A549 (cell line): ENCODE measurements at regions not wholly inside any gene's neighbourhood (a gene's known extent, or its start where the extent isn't known, plus 50 kb on each side); places are given as distances from the start of the nearest gene placed in this dataset.

Experiments
- ATAC-seq, 2 experiments: fragments of 200-7000 bp in 1 of 2; fragments of >200 bp in 1 of 2; cut with Nextera tagmentation in 1 of 2; cut with Tn5 transposase in 1 of 2; 3 replicates each; pipeline versions ENCODE4 v1.8.0 to v1.9.1; 2018 to 2020; ENCODE audit warnings: mild to moderate bottlenecking in 1 of 2, moderate library complexity in 1 of 2
- CTCF ChIA-PET: fragments of 300-600 bp; sonication (Branson Sonifier 250); formaldehyde crosslinking; extraction: SDS; loops from one replicate; lab custom pipeline; 2021; ENCODE audit warnings: antibody characterized with exemption, inconsistent platforms; lab: Yijun Ruan, JAX
- POLR2A ChIA-PET: fragments of 350-600 bp; formaldehyde crosslinking; extraction: SDS; loops from one replicate; lab custom pipeline; 2021; ENCODE audit warnings: antibody characterized with exemption, inconsistent platforms; lab: Yijun Ruan, JAX
- DNase-seq, 2 experiments: peaks; one replicate each; pipeline versions ENCODE4 v3.0.0 to v3.0.0-alpha.2; 2011 to 2016; ENCODE audit warnings: low read depth in 1 of 2, low spot score in 1 of 2
- FAIRE-seq: peaks from 2 replicates; lab custom pipeline; 2011; peaks lifted over from hg19 to GRCh38; lab: Jason Lieb, UNC
- H3K27ac ChIP-seq, 2 experiments: fragments of >200 bp; sonication (Bioruptor Twin); formaldehyde crosslinking; 3 replicates each; pipeline ENCODE4 v1.5.1; 2016 to 2017
- H3K4me1 ChIP-seq: fragments of >200 bp; sonication (Bioruptor Twin); formaldehyde crosslinking; 3 replicates; pipeline ENCODE4 v1.6.1; 2016
- H3K4me2 ChIP-seq: fragments of >200 bp; sonication (Bioruptor Twin); formaldehyde crosslinking; 3 replicates; pipeline ENCODE4 v1.6.1; 2016
- H3K4me3 ChIP-seq: fragments of >200 bp; sonication (Bioruptor Twin); formaldehyde crosslinking; 3 replicates; pipeline ENCODE4 v1.5.1; 2016
- H3K9me3 ChIP-seq: fragments of >200 bp; sonication (Bioruptor Twin); formaldehyde crosslinking; 3 replicates; pipeline ENCODE4 v1.6.1; 2016
- ATOH8 ChIP-seq: fragments of 250-450 bp; sonication (Bioruptor Pico); IDR thresholded peaks from 2 replicates; pipeline ENCODE4 v1.5.0; 2020; ENCODE audit warnings: low read depth, mild to moderate bottlenecking, moderate library complexity
- BHLHE40 ChIP-seq: IDR thresholded peaks from 2 replicates; pipeline ENCODE4 v1.6.1; 2012; ENCODE audit warnings: low read depth, low read length, inconsistent platforms
- CBX8 ChIP-seq: fragments of 200-600 bp; sonication (generic); IDR thresholded peaks from 2 replicates; pipeline ENCODE4 v1.6.1; 2016
- CHD2 ChIP-seq: fragments of 150-350 bp; IDR thresholded peaks from 2 replicates; pipeline ENCODE4 v1.6.1; 2014; ENCODE audit warnings: low read length; ENCODE audit not compliant: partially characterized antibody
- CHD4 ChIP-seq: fragments of 200-600 bp; sonication (generic); IDR thresholded peaks from 2 replicates; pipeline ENCODE4 v1.6.1; 2016; ENCODE audit warnings: antibody characterized with exemption, mild to moderate bottlenecking, borderline replicate concordance
- CTCF ChIP-seq: fragments of >200 bp; sonication (Bioruptor Twin); formaldehyde crosslinking; IDR thresholded peaks from 3 replicates; pipeline ENCODE4 v1.5.1; 2016
- E2F6 ChIP-seq: IDR thresholded peaks from 2 replicates; pipeline ENCODE4 v1.6.1; 2012; ENCODE audit warnings: low read depth, borderline replicate concordance
- EHF ChIP-seq: fragments of 250-450 bp; sonication (Bioruptor Pico); IDR thresholded peaks from 2 replicates; pipeline ENCODE4 v1.5.0; 2020; ENCODE audit warnings: mild to moderate bottlenecking
- ESRRA ChIP-seq: fragments of 150-350 bp; IDR thresholded peaks from 2 replicates; pipeline ENCODE4 v1.6.1; 2014; ENCODE audit warnings: mild to moderate bottlenecking, low read length, borderline replicate concordance
- FOSB ChIP-seq: fragments of 250-450 bp; sonication (Bioruptor Pico); IDR thresholded peaks from 2 replicates; pipeline ENCODE4 v1.5.0; 2020; ENCODE audit warnings: mild to moderate bottlenecking, moderate library complexity
- FOSL2 ChIP-seq, 2 experiments: fragments of 450-650 bp in 1 of 2; fragments of >200 bp in 1 of 2; sonication (Bioruptor Twin) in 1 of 2; formaldehyde crosslinking; IDR thresholded peaks; 2 replicates each; pipeline versions ENCODE4 v1.5.0 to v1.6.1; 2016 to 2020; ENCODE audit warnings: mild to moderate bottlenecking in 1 of 2, moderate library complexity in 1 of 2
- GATA3 ChIP-seq: IDR thresholded peaks from 2 replicates; pipeline ENCODE4 v1.6.1; 2012; ENCODE audit warnings: borderline replicate concordance
- HES2 ChIP-seq: fragments of >200 bp; sonication (Bioruptor Twin); formaldehyde crosslinking; IDR thresholded peaks from 2 replicates; pipeline ENCODE4 v1.6.1; 2016
- HEYL ChIP-seq: fragments of 250-450 bp; sonication (Bioruptor Pico); IDR thresholded peaks from 2 replicates; pipeline ENCODE4 v1.8.0; 2021; ENCODE audit warnings: mild to moderate bottlenecking, moderate library complexity
- HMGXB4 ChIP-seq: fragments of 250-450 bp; sonication (Bioruptor Pico); IDR thresholded peaks from 2 replicates; pipeline ENCODE4 v1.5.0; 2021; ENCODE audit warnings: mild to moderate bottlenecking, moderate library complexity, borderline replicate concordance
- KDM1A ChIP-seq: fragments of 200-600 bp; sonication (generic); IDR thresholded peaks from 2 replicates; pipeline ENCODE4 v1.6.1; 2016; ENCODE audit warnings: low read depth, mild to moderate bottlenecking
- MYC ChIP-seq: IDR thresholded peaks from 2 replicates; pipeline ENCODE4 v1.6.1; 2012; ENCODE audit warnings: mild to moderate bottlenecking, inconsistent platforms, low read length, improper control_type of control experiment, borderline replicate concordance
- NPAS2 ChIP-seq: fragments of 250-450 bp; sonication (Bioruptor Pico); IDR thresholded peaks from 2 replicates; pipeline ENCODE4 v1.8.0; 2022; ENCODE audit warnings: mild to moderate bottlenecking, moderate library complexity, borderline replicate concordance
- NR3C1 ChIP-seq: fragments of >200 bp; sonication (Bioruptor Twin); formaldehyde crosslinking; IDR thresholded peaks from 3 replicates; pipeline ENCODE4 v1.6.1; 2017
- PBX3 ChIP-seq: IDR thresholded peaks from 2 replicates; pipeline ENCODE4 v1.6.1; 2012
- PHF8 ChIP-seq: fragments of 200-600 bp; sonication (generic); IDR thresholded peaks from 2 replicates; pipeline ENCODE4 v1.6.1; 2016; ENCODE audit warnings: low read depth, mild to moderate bottlenecking, antibody characterized with exemption, moderate library complexity, borderline replicate concordance
- POLR2AphosphoS2 ChIP-seq: conservative IDR thresholded peaks from 2 replicates; pipeline ENCODE4 v1.6.1; 2012; ENCODE audit warnings: low read length, improper control_type of control experiment, inconsistent platforms
- RARB ChIP-seq: fragments of 250-450 bp; sonication (Bioruptor Pico); IDR thresholded peaks from 2 replicates; pipeline ENCODE4 v1.8.0; 2021; ENCODE audit warnings: mild to moderate bottlenecking, moderate library complexity
- RFX5 ChIP-seq: fragments of 450-650 bp; IDR thresholded peaks from 2 replicates; pipeline ENCODE4 v1.7.1; 2014; ENCODE audit warnings: antibody characterized with exemption, mild to moderate bottlenecking, moderate library complexity
- TP53 ChIP-seq: fragments of 250-450 bp; sonication (Bioruptor Pico); IDR thresholded peaks from 2 replicates; pipeline ENCODE4 v1.5.0; 2021; ENCODE audit warnings: mild to moderate bottlenecking, moderate library complexity
- WGBS: methylation state at CpG from one replicate; pipeline ENCODE4 v1.1.6; 2017; ENCODE audit errors: missing lambda C conversion rate; 5-methylcytosine and 5-hydroxymethylcytosine counted together

- ChIA-PET CTCF (no interaction called here), POLR2A (no interaction called here)
- DNase-seq (no peak), ATAC-seq (no peak), FAIRE-seq (no peak)
- H3K27ac ChIP-seq = no peak overlapping the region
- H3K4me3 ChIP-seq = no peak overlapping the region
- TF ChIP-seq HES2 (no peak), MYC (no peak), GATA3 (no peak), CBX8 (no peak), CHD2 (no peak), CTCF (no peak), RARB (CRISPR knock-in tag) (no peak), ATOH8 (no peak), E2F6 (no peak), POLR2AphosphoS2 (no peak), HMGXB4 (CRISPR knock-in tag) (no peak), PHF8 (no peak), TP53 (CRISPR knock-in tag) (no peak), NR3C1 (no peak), EHF (CRISPR knock-in tag) (no peak), ESRRA (no peak), NPAS2 (CRISPR knock-in tag) (no peak), HEYL (CRISPR knock-in tag) (no peak), KDM1A (no peak), FOSL2 (IDR thresholded peaks at IDR 0.05) (no peak), FOSL2 (CRISPR knock-in tag; IDR thresholded peaks at IDR 0.05) (no peak)
- WGBS = 0% methylated on average over 2 of the region's 2 CpGs
- H3K9me3 ChIP-seq = no peaks in the 10 kb centered on the region
- no peak overlapping the region for H3K4me2 ChIP-seq
- H3K4me1 ChIP-seq = no peaks in the 10 kb centered on the region
These were observed 1863.1 kb upstream of the WWC1 start for GRCh38 chr5:166428264-166428803.

GRCh38 chr5:166430491-166431319, 1860.7 kb upstream of the WWC1 start:
- H3K4me3 ChIP-seq = no peak overlapping the region
- no peaks in the 10 kb centered on the region for H3K9me3 ChIP-seq
- FAIRE-seq = no peak
- ATAC-seq = no peak
- ChIA-PET POLR2A (no interaction called here), CTCF (no interaction called here)
- WGBS = 3% methylated on average over 5 of the region's 5 CpGs
- no peak overlapping the region for H3K4me2 ChIP-seq
- no peak for DNase-seq
- no peaks in the 10 kb centered on the region for H3K4me1 ChIP-seq
- H3K27ac ChIP-seq = no peak overlapping the region
- TF ChIP-seq PHF8 (no peak), RFX5 (no peak), FOSB (CRISPR knock-in tag) (no peak), PBX3 (no peak), CHD4 (no peak), BHLHE40 (no peak), POLR2AphosphoS2 (no peak)
